NT2/D1 (cell line): ENCODE measurements at regions not wholly inside any gene's neighbourhood (a gene's known extent, or its start where the extent isn't known, plus 50 kb on each side); places are given as distances from the start of the nearest gene placed in this dataset.
A peak's percentile ranks its signal among the peaks of the same experiment; 100 is the strongest.

Experiments used
- DNase-seq: peaks from one replicate; pipeline ENCODE4 v3.0.0-alpha.2; 2011; ENCODE audit warnings: low read depth, low spot score
- H3K27me3 ChIP-seq: 2 replicates; pipeline ENCODE4 v1.6.0; 2011; ENCODE audit warnings: mild to moderate bottlenecking; ENCODE audit not compliant: insufficient read length, insufficient read depth
- H3K36me3 ChIP-seq: 2 replicates; pipeline ENCODE4 v1.6.1; 2011; ENCODE audit warnings: mild to moderate bottlenecking, low read length, mixed read lengths; ENCODE audit not compliant: insufficient read depth, insufficient read length
- H3K4me1 ChIP-seq: 2 replicates; pipeline ENCODE4 v1.5.1; 2011; ENCODE audit not compliant: insufficient read depth, insufficient read length
- H3K4me3 ChIP-seq: 2 replicates; pipeline ENCODE4 v1.5.1; 2011; ENCODE audit warnings: low read depth; ENCODE audit not compliant: insufficient read length
- H3K9ac ChIP-seq: 2 replicates; pipeline ENCODE4 v1.6.0; 2011; ENCODE audit warnings: low read depth; ENCODE audit not compliant: insufficient read length
- H3K9me3 ChIP-seq: 2 replicates; pipeline ENCODE4 v1.5.1; 2011; ENCODE audit warnings: mild to moderate bottlenecking, low read length; ENCODE audit not compliant: insufficient read depth
- SUZ12 ChIP-seq: IDR thresholded peaks from 2 replicates; pipeline ENCODE4 v1.6.1; 2011; ENCODE audit not compliant: insufficient read length, insufficient read depth; ENCODE audit errors: extremely low read depth
- YY1 ChIP-seq: IDR thresholded peaks from 2 replicates; pipeline ENCODE4 v1.6.1; 2011; ENCODE audit not compliant: insufficient read length, insufficient read depth
- ZNF274 ChIP-seq: IDR thresholded peaks from 2 replicates; pipeline ENCODE4 v1.6.1; 2011; ENCODE audit warnings: mild to moderate bottlenecking, low read depth, low read length

DNA sequence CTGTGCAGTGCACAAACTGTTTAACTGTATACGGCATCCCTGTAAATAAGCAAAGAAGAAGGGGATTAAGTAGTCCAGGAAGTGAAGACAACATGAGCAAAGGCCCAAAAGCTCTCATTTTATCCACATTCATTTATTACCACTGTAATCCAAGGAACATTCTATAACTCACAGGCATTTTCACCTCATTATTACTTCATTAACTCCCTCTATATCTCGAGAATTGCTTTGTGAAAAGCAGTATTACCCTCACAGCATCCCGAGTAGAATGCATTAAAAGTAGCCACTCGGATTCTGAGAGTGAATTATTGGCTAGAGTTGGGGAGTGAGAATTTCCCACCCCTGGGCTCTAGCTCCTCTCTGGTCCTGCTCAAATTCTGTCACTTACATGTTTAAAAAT is 51.0 kb upstream of the CHCHD3 start:
- Histone ChIP-seq H3K4me1 (no peaks in the 10 kb centered on the region), H3K4me3 (no peak overlapping the region), H3K9me3 (no peaks in the 10 kb centered on the region), H3K36me3 (no peaks in the 10 kb centered on the region), H3K27me3 (no peaks in the 10 kb centered on the region), H3K9ac (no peak overlapping the region)
- DNase-seq: no peak
- TF ChIP-seq SUZ12: no peak
- no peak for TF ChIP-seq YY1
- TF ChIP-seq ZNF274: no peak

DNA sequence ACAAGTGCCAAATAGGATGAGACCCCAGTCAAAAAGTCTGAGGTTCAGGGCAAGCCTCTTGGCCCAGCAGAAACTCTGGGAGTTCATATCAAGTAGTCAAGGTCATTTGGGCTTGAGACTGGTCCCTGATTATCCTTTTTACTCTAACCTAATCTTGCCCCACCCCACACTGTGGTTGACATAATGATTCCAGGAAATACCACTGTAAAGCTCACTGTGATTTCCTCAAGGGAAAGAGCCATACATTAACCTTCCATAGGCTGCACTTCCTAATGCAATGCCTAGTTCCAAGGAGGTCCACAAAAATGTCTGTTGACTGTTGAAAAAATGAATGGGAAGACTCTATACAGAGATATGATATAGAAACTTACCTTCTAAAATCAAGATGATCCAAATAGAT is 52.9 kb upstream of the CHCHD3 start:
- no peaks in the 10 kb centered on the region for H3K36me3 ChIP-seq
- H3K4me1 ChIP-seq: no peaks in the 10 kb centered on the region
- no peak overlapping the region for H3K4me3 ChIP-seq
- no peak overlapping the region for H3K9ac ChIP-seq
- H3K9me3 ChIP-seq: no peaks in the 10 kb centered on the region
- no peak for DNase-seq
- H3K27me3 ChIP-seq: no peaks in the 10 kb centered on the region
- TF ChIP-seq YY1 (no peak), SUZ12 (no peak), ZNF274 (no peak)

GRCh38 chr7:133135451-133135850 is 53.6 kb upstream of the CHCHD3 start:
- DNase-seq: no peak
- Histone ChIP-seq H3K4me1 (no peaks in the 10 kb centered on the region), H3K9ac (no peak overlapping the region), H3K27me3 (no peaks in the 10 kb centered on the region), H3K9me3 (no peaks in the 10 kb centered on the region), H3K4me3 (no peak overlapping the region), H3K36me3 (no peaks in the 10 kb centered on the region)
- TF ChIP-seq YY1 (no peak), SUZ12 (no peak)

DNA sequence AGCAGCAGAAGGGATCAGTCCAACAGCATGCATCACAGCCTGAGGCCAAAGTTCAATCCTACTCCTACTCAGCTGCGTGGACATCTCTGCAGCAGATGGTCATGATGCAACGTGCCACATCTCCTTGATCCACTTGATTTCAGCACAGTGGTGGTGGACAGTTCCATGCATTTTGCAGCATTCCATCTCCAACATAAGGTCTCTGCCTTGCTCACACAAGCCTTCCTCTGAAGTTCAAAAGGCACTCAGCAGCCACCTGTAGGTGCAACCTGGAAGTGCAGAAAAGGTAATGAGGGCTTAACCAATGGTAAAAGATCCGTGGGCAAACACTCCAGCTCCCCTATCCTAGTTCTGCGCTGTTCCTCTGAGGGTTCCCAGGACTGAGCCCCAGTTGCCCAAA is 57.5 kb upstream of the CHCHD3 start:
- no peaks in the 10 kb centered on the region for H3K4me1 ChIP-seq
- no peak overlapping the region for H3K4me3 ChIP-seq
- DNase-seq: peak; percentile 40
- TF ChIP-seq SUZ12 (no peak), YY1 (no peak), ZNF274 (no peak)
- no peaks in the 10 kb centered on the region for H3K9me3 ChIP-seq
- no peaks in the 10 kb centered on the region for H3K27me3 ChIP-seq
- H3K36me3 ChIP-seq: no peaks in the 10 kb centered on the region
- H3K9ac ChIP-seq: no peak overlapping the region

- no peak for DNase-seq
- no peak for TF ChIP-seq SUZ12
- TF ChIP-seq ZNF274: no peak
- no peak for TF ChIP-seq YY1
- Histone ChIP-seq H3K9me3 (no peaks in the 10 kb centered on the region), H3K4me3 (no peak overlapping the region), H3K36me3 (no peaks in the 10 kb centered on the region), H3K27me3 (no peaks in the 10 kb centered on the region), H3K4me1 (no peaks in the 10 kb centered on the region), H3K9ac (no peak overlapping the region)
Observed at GRCh38 chr7:133139801-133140200, 57.9 kb upstream of the CHCHD3 start.

DNA sequence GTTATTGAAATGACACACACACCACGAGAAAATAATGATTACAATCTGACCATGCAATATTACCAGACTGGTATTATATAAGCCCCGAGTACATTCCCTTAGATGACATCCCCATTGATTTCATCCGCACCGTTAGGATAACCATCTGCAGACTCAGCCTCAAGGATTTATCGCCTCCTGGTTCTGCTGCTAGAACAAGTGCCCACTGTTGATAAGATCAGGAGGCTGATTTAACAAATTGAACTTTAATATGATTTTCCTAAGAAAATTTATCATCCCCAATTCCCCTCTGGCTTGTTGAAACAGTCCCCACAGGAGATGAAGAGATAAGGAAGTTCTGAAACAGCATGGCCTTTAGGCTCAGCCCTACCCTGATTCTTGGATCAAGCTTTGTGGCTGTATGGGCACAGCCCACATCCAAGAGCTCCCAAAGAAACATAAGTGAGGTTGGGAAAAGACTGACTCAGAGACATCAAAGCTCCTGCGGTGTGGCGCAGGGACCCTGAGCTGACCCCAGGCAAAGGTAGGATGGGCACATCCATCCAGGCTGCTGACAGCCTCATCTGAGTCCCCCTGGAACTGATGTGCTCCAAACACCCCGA is 59.2 kb upstream of the CHCHD3 start:
- H3K4me3 ChIP-seq: no peak overlapping the region
- H3K4me1 ChIP-seq: no peaks in the 10 kb centered on the region
- no peaks in the 10 kb centered on the region for H3K27me3 ChIP-seq
- H3K36me3 ChIP-seq: no peaks in the 10 kb centered on the region
- no peak overlapping the region for H3K9ac ChIP-seq
- DNase-seq: no peak
- H3K9me3 ChIP-seq: no peaks in the 10 kb centered on the region
- no peak for TF ChIP-seq ZNF274
- no peak for TF ChIP-seq YY1
- no peak for TF ChIP-seq SUZ12

DNA sequence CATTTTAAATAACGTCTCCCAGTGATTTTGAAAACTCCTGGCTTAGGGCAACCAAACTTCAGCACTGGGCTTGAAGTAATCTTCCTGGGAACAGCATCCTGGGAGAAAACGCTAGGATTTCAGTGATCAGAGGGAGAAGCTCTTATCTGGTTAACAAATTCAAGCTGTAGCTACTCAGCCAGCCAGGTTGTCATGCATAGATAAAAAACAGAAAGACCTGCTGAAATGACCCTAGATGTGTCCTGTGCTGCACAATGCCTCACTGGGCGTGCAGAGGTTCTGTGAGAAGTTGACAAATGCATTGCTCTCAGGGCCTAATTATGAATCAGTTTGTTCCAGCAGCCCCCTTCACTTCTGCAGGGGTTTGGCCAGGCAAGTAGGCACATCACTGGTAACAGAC is 68.9 kb upstream of the CHCHD3 start:
- DNase-seq: no peak
- Histone ChIP-seq H3K27me3 (no peaks in the 10 kb centered on the region), H3K9ac (no peak overlapping the region), H3K36me3 (no peaks in the 10 kb centered on the region), H3K4me1 (no peaks in the 10 kb centered on the region), H3K9me3 (no peaks in the 10 kb centered on the region), H3K4me3 (no peak overlapping the region)
- TF ChIP-seq SUZ12 (no peak), YY1 (no peak), ZNF274 (no peak)
